ENCODE measurements at regions not wholly inside any gene's neighbourhood (a gene's known extent, or its start where the extent isn't known, plus 50 kb on each side); places are given as distances from the start of the nearest gene placed in this dataset.

GRCh38 chr20:50285376-50286173 lies 94.9 kb downstream of the CEBPB start:
- TF ChIP-seq CTCF (IDR thresholded peaks at IDR 0.05; ENCODE audit: low read length) (no peak), EZH2 (optimal IDR thresholded peaks at IDR 0.05; ENCODE audit: low read depth, low read length) (no peak), EZH2phosphoT487 (IDR thresholded peaks at IDR 0.05; ENCODE audit: low read length) (no peak)
